Caco-2 (cell line): ENCODE measurements at regions not wholly inside any gene's neighbourhood (a gene's known extent, or its start where the extent isn't known, plus 50 kb on each side); places are given as distances from the start of the nearest gene placed in this dataset.
"Not testable (repeated sequence)": the region's sequence is repeated elsewhere in the genome, so short reads cannot be mapped to it uniquely, and the experiment has no call there.

Experiments
- BruUV-seq: library from RNA; stranded (reverse); fragments of 400-500 nt; replicated peaks from 2 replicates; lab custom pipeline; 2021; lab: Mats Ljungman, UMichigan
- CTCF ChIA-PET: fragments of 300-600 bp; sonication (Branson Sonifier 250); formaldehyde crosslinking; loops from one replicate; lab custom pipeline; 2022; ENCODE audit warnings: antibody characterized with exemption; lab: Charles Lee
- POLR2A ChIA-PET: fragments of 300-600 bp; sonication (Branson Sonifier 250); formaldehyde crosslinking; loops from one replicate; lab custom pipeline; 2022; ENCODE audit warnings: antibody characterized with exemption; lab: Charles Lee
- DNase-seq, 2 experiments: peaks; one replicate each; pipeline versions ENCODE4 v3.0.0 to v3.0.0-alpha.2; 2020 to 2022
- H3K27me3 ChIP-seq: replicated peaks from 2 replicates; pipeline ENCODE4 v1.6.0; 2011; ENCODE audit warnings: low read length; ENCODE audit not compliant: control insufficient read depth, insufficient read depth
- H3K36me3 ChIP-seq: 2 replicates; pipeline ENCODE4 v1.5.1; 2011; ENCODE audit warnings: low read length; ENCODE audit not compliant: control insufficient read depth, insufficient read depth
- H3K4me1 ChIP-seq: fragments of 250-450 bp; sonication (Bioruptor Pico); 2 replicates; pipeline ENCODE4 v1.5.1; 2020; ENCODE audit warnings: mild to moderate bottlenecking
- H3K4me3 ChIP-seq: 2 replicates; pipeline ENCODE4 v1.5.1; 2011; ENCODE audit warnings: low read depth, mild to moderate bottlenecking, control low read depth, low read length
- H3K9me3 ChIP-seq: fragments of 250-450 bp; sonication (Bioruptor Pico); 2 replicates; pipeline ENCODE4 v1.5.1; 2020; ENCODE audit warnings: mild to moderate bottlenecking, moderate library complexity
- H3K27ac Mint-ChIP-seq: one replicate; pipeline ENCODE4 v1.8.0; 2022; ENCODE audit warnings: mixed read lengths; ENCODE audit not compliant: unreplicated experiment
- H3K27me3 Mint-ChIP-seq: one replicate; pipeline ENCODE4 v1.8.0; 2022; ENCODE audit warnings: mixed read lengths; ENCODE audit not compliant: insufficient read depth, unreplicated experiment
- H3K36me3 Mint-ChIP-seq: one replicate; pipeline ENCODE4 v1.8.0; 2022; ENCODE audit warnings: mild to moderate bottlenecking, mixed read lengths; ENCODE audit not compliant: insufficient read depth, unreplicated experiment
- H3K4me1 Mint-ChIP-seq: one replicate; pipeline ENCODE4 v1.8.0; 2022; ENCODE audit warnings: low read depth, mixed read lengths; ENCODE audit not compliant: unreplicated experiment
- H3K4me3 Mint-ChIP-seq: one replicate; pipeline ENCODE4 v1.8.0; 2022; ENCODE audit warnings: mild to moderate bottlenecking, moderate library complexity, mixed read lengths; ENCODE audit not compliant: unreplicated experiment
- H3K9me3 Mint-ChIP-seq: one replicate; pipeline ENCODE4 v1.8.0; 2022; ENCODE audit warnings: mixed read lengths; ENCODE audit not compliant: unreplicated experiment
- CTCF ChIP-seq, 2 experiments: fragments of 200-600 bp in 1 of 2; IDR thresholded peaks; 1 replicate in 1 of 2; 2 replicates in 1 of 2; pipeline versions ENCODE4 v1.5.1 to v1.8.0; 2011 to 2022; ENCODE audit warnings: antibody characterized with exemption in 1 of 2, control low read depth in 1 of 2, inconsistent platforms in 1 of 2, low read depth in 1 of 2, low read length in 1 of 2, mild to moderate bottlenecking in 1 of 2, moderate library complexity in 1 of 2; ENCODE audit not compliant: insufficient read depth in 1 of 2, severe bottlenecking in 1 of 2, unreplicated experiment in 1 of 2
- intact Hi-C: fragments of 100-400 bp; cut with micrococcal nuclease; formaldehyde crosslinking; loops from one replicate; pipeline ENCODE4 v1.10.0; 2022; ENCODE audit not compliant: unreplicated experiment

GRCh38 chr17:77635176-77635575, 323.3 kb upstream of the TNRC6C start:
- ChIA-PET POLR2A (no interaction called here), CTCF (no interaction called here)
- no peak for DNase-seq
- H3K9me3 Mint-ChIP-seq = no peaks in the 10 kb centered on the region
- Histone ChIP-seq H3K9me3 (no peaks in the 10 kb centered on the region), H3K4me3 (no peak overlapping the region), H3K27me3 (no peaks in the 10 kb centered on the region; the same call in none of the 2 replicates), H3K4me1 (no peaks in the 10 kb centered on the region), H3K36me3 (no peaks in the 10 kb centered on the region)
- BruUV-seq = no TSS peak
- no peaks in the 10 kb centered on the region for H3K36me3 Mint-ChIP-seq
- H3K27me3 Mint-ChIP-seq = peaks cover 21% of the 10 kb centered on the region
- H3K27ac Mint-ChIP-seq = no peak overlapping the region
- H3K4me3 Mint-ChIP-seq = no peak overlapping the region
- intact Hi-C loops = no loop called here
- TF ChIP-seq CTCF (IDR thresholded peaks at IDR 0.05; ENCODE audit: insufficient read depth in 1 of 2, low read depth in 1 of 2, low read length in 1 of 2, severe bottlenecking in 1 of 2, unreplicated experiment in 1 of 2) = no peak
- no peaks in the 10 kb centered on the region for H3K4me1 Mint-ChIP-seq

GRCh38 chr17:77635785-77636184, 322.7 kb upstream of the TNRC6C start:
- H3K27me3 ChIP-seq, H3K27ac Mint-ChIP-seq, H3K4me1 ChIP-seq, H3K4me3 Mint-ChIP-seq, H3K36me3 ChIP-seq, H3K9me3 ChIP-seq, H3K4me3 ChIP-seq, H3K36me3 Mint-ChIP-seq, BruUV-seq, DNase-seq, CTCF ChIA-PET, intact Hi-C loops, POLR2A ChIA-PET, H3K4me1 Mint-ChIP-seq, H3K9me3 Mint-ChIP-seq: not testable (repeated sequence)
- peaks cover 24% of the 10 kb centered on the region for H3K27me3 Mint-ChIP-seq

- ChIA-PET CTCF (no interaction called here), POLR2A (no interaction called here)
- H3K4me3 ChIP-seq = no peak overlapping the region
- Mint-ChIP-seq H3K4me1 (no peaks in the 10 kb centered on the region), H3K4me3 (no peak overlapping the region), H3K27ac (no peak overlapping the region), H3K9me3 (no peaks in the 10 kb centered on the region), H3K27me3 (peaks cover 32% of the 10 kb centered on the region), H3K36me3 (no peaks in the 10 kb centered on the region)
- no peaks in the 10 kb centered on the region; the same call in none of the 2 replicates for H3K27me3 ChIP-seq
- no TSS peak for BruUV-seq
- H3K9me3 ChIP-seq = no peaks in the 10 kb centered on the region
- no peak for TF ChIP-seq CTCF (IDR thresholded peaks at IDR 0.05; ENCODE audit: insufficient read depth in 1 of 2, low read depth in 1 of 2, low read length in 1 of 2, severe bottlenecking in 1 of 2, unreplicated experiment in 1 of 2)
- DNase-seq = no peak
- no peaks in the 10 kb centered on the region for H3K36me3 ChIP-seq
- intact Hi-C loops = no loop called here
- no peaks in the 10 kb centered on the region for H3K4me1 ChIP-seq
Observed at GRCh38 chr17:77636835-77637817, 321.4 kb upstream of the TNRC6C start.
